DOHH2 (cell line): ENCODE measurements at regions not wholly inside any gene's neighbourhood (a gene's known extent, or its start where the extent isn't known, plus 50 kb on each side); places are given as distances from the start of the nearest gene placed in this dataset.

Experiments used
- EZH2phosphoT487 ChIP-seq: fragments of 200-600 bp; sonication (generic); IDR thresholded peaks from 2 replicates; pipeline ENCODE4 v1.6.1; 2017; ENCODE audit warnings: borderline replicate concordance, mild to moderate bottlenecking, antibody characterized with exemption, low read length, moderate library complexity, mixed read lengths
- TF ChIP-seq, protein P1 (sequence below): fragments of 200-600 bp; sonication (generic); IDR thresholded peaks from one replicate; pipeline ENCODE4 v1.5.1; 2014; ENCODE audit warnings: antibody characterized with exemption, mild to moderate bottlenecking, low read depth, low read length; ENCODE audit not compliant: poor library complexity, severe bottlenecking

DNA sequence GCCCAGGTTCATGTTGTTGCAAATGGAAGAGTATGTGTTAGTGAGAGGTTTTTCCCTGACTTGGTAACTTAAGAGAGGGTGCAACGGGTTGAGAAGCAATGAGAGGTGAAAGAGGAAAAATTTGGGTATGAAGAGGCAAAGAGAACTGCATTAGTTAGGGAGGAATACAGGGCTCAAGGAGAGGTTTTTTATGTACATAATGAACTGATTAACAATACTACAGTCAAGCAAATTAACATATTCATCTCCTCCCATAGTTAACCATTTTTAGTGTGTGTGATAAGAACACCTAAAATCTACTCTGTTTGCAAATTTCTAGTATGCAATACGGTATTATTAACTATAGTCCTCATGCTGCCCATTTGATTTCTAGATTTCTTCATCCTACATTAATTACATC is 79.5 kb upstream of the HTR1E start:
- TF ChIP-seq, protein P1, sequence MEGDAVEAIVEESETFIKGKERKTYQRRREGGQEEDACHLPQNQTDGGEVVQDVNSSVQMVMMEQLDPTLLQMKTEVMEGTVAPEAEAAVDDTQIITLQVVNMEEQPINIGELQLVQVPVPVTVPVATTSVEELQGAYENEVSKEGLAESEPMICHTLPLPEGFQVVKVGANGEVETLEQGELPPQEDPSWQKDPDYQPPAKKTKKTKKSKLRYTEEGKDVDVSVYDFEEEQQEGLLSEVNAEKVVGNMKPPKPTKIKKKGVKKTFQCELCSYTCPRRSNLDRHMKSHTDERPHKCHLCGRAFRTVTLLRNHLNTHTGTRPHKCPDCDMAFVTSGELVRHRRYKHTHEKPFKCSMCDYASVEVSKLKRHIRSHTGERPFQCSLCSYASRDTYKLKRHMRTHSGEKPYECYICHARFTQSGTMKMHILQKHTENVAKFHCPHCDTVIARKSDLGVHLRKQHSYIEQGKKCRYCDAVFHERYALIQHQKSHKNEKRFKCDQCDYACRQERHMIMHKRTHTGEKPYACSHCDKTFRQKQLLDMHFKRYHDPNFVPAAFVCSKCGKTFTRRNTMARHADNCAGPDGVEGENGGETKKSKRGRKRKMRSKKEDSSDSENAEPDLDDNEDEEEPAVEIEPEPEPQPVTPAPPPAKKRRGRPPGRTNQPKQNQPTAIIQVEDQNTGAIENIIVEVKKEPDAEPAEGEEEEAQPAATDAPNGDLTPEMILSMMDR, result no peak
- TF ChIP-seq EZH2phosphoT487, result no peak
